K562 (cell line): ENCODE measurements at regions not wholly inside any gene's neighbourhood (a gene's known extent, or its start where the extent isn't known, plus 50 kb on each side); places are given as distances from the start of the nearest gene placed in this dataset.

Source experiments
- ATAC-seq: fragments of 200-7000 bp; cut with Tn5 transposase; 3 replicates; pipeline ENCODE4 v1.9.1; 2020; ENCODE audit warnings: moderate library complexity
- BruUV-seq: library from RNA; stranded (reverse); fragments of 400-500 nt; replicated peaks from 2 replicates; lab custom pipeline; 2021; lab: Mats Ljungman, UMichigan
- CTCF ChIA-PET: fragments of 300-600 bp; formaldehyde crosslinking; extraction: SDS; loops from one replicate; lab custom pipeline; 2021; ENCODE audit warnings: low intra/inter-chr PET ratio; lab: Yijun Ruan, JAX
- POLR2A ChIA-PET: fragments of 300-600, 350-650 bp; sonication (Branson Sonifier 250); formaldehyde crosslinking; extraction: SDS; loops from one replicate; lab custom pipeline; 2021; ENCODE audit warnings: antibody characterized with exemption, inconsistent platforms; lab: Yijun Ruan, JAX
- DNase-seq, 4 experiments: peaks; one replicate each; pipeline versions ENCODE4 v3.0.0 to v3.0.0-alpha.2; 2011 to 2018; ENCODE audit warnings: low spot score in 3 of 4, mixed read lengths in 3 of 4; ENCODE audit errors: extremely low read depth in 1 of 4
- FAIRE-seq: peaks from 2 replicates; lab custom pipeline; 2011; peaks lifted over from hg19 to GRCh38; lab: Jason Lieb, UNC
- H2AFZ ChIP-seq: 2 replicates; pipeline ENCODE4 v1.6.0; 2011; ENCODE audit warnings: low read depth, low read length, control low read depth, inconsistent platforms
- H3K27ac ChIP-seq: fragments of 200-600 bp; 3 replicates; pipeline ENCODE4 v1.8.0; 2011; ENCODE audit warnings: low read depth, mild to moderate bottlenecking, control low read depth, inconsistent platforms, low read length, moderate library complexity, mixed read lengths; ENCODE audit errors: extremely low read depth
- H3K27me3 ChIP-seq, 2 experiments: fragments of 300-600 bp in 1 of 2; 2 replicates in 1 of 2; 3 replicates in 1 of 2; pipeline versions ENCODE4 v1.6.0 to v1.8.0; 2011; ENCODE audit warnings: inconsistent platforms in 2 of 2, low read length in 2 of 2, mild to moderate bottlenecking in 1 of 2, mixed read lengths in 1 of 2, moderate library complexity in 1 of 2; ENCODE audit not compliant: control insufficient read depth in 2 of 2, insufficient read depth in 2 of 2
- H3K36me3 ChIP-seq: fragments of 300-600 bp; 3 replicates; pipeline ENCODE4 v1.8.0; 2011; ENCODE audit warnings: mild to moderate bottlenecking, low read length, inconsistent platforms; ENCODE audit not compliant: control insufficient read depth, insufficient read depth
- H3K4me1 ChIP-seq, 2 experiments: fragments of 200-600 bp in 1 of 2; replicated peaks in 1 of 2; 2 replicates in 1 of 2; 3 replicates in 1 of 2; pipeline versions ENCODE4 v1.5.1 to v1.8.0; 2011; ENCODE audit warnings: inconsistent platforms in 2 of 2, low read length in 2 of 2, mild to moderate bottlenecking in 1 of 2, mixed read lengths in 1 of 2, moderate library complexity in 1 of 2; ENCODE audit not compliant: control insufficient read depth in 2 of 2, insufficient read depth in 2 of 2
- H3K4me2 ChIP-seq: 2 replicates; pipeline ENCODE4 v1.6.1; 2011; ENCODE audit warnings: low read length, control low read depth, inconsistent platforms, mixed read lengths; ENCODE audit not compliant: insufficient read depth
- H3K4me3 ChIP-seq: fragments of 200-600 bp; sonication (generic), shearing (Covaris generic); 2 replicates; pipeline ENCODE4 v1.5.1; 2016; ENCODE audit warnings: control low read depth, inconsistent platforms
- H3K79me2 ChIP-seq: fragments of 200-600 bp; 3 replicates; pipeline ENCODE4 v1.8.0; 2011; ENCODE audit warnings: low read length, inconsistent platforms; ENCODE audit not compliant: control insufficient read depth, insufficient read depth
- H3K9ac ChIP-seq, 2 experiments: 2 replicates each; pipeline versions ENCODE4 v1.6.0 to v1.6.1; 2011; ENCODE audit warnings: low read depth in 2 of 2, low read length in 2 of 2, control low read depth in 1 of 2, inconsistent platforms in 1 of 2, mild to moderate bottlenecking in 1 of 2, mixed read lengths in 1 of 2; ENCODE audit not compliant: insufficient read depth in 1 of 2
- H3K9me1 ChIP-seq: one replicate; pipeline ENCODE4 v1.6.0; 2011; ENCODE audit warnings: inconsistent platforms, mild to moderate bottlenecking, low read length, moderate library complexity; ENCODE audit not compliant: control insufficient read depth, insufficient read depth
- H3K9me3 ChIP-seq: replicated peaks from 2 replicates; pipeline ENCODE4 v1.5.1; 2011; ENCODE audit warnings: low read depth, low read length, inconsistent platforms; ENCODE audit not compliant: control insufficient read depth, insufficient read depth
- H4K20me1 ChIP-seq: replicated peaks from 2 replicates; pipeline ENCODE4 v1.6.1; 2011; ENCODE audit warnings: low read length, inconsistent platforms, mixed read lengths; ENCODE audit not compliant: control insufficient read depth, insufficient read depth
- SAFB ChIP-seq: fragments of 200-400 bp; formaldehyde crosslinking; IDR thresholded peaks from 2 replicates; pipeline ENCODE4 v1.6.1; 2017; ENCODE audit warnings: low read depth, low read length, borderline replicate concordance
- SMAD1 ChIP-seq: fragments of 150-350 bp; IDR thresholded peaks from 2 replicates; pipeline ENCODE4 v1.6.1; 2014; ENCODE audit warnings: low read length, low read depth; ENCODE audit not compliant: partially characterized antibody
- STAT5B ChIP-seq: fragments of 250-450 bp; sonication (Bioruptor Pico); IDR thresholded peaks from 2 replicates; pipeline ENCODE4 v1.8.0; 2021; ENCODE audit warnings: mild to moderate bottlenecking, inconsistent platforms
- TBL1XR1 ChIP-seq, 2 experiments: IDR thresholded peaks; 2 replicates each; pipeline ENCODE4 v1.6.1; 2012; ENCODE audit warnings: improper control_type of control experiment in 2 of 2, low read length in 2 of 2, mild to moderate bottlenecking in 1 of 2
- ZBED1 ChIP-seq: IDR thresholded peaks from 2 replicates; pipeline ENCODE4 v1.6.1; 2014
- ZNF184 ChIP-seq: sonication (generic); formaldehyde crosslinking; IDR thresholded peaks from 2 replicates; pipeline ENCODE4 v1.5.0; 2020; ENCODE audit warnings: missing genetic modification reagents
- WGBS: fragments of 100-300 bp; shearing (Covaris generic); methylation state at CpG from one replicate; pipeline ENCODE4 v1.1.6; 2016; ENCODE audit warnings: low coverage, mixed read lengths; ENCODE audit not compliant: insufficient coverage; ENCODE audit errors: missing lambda C conversion rate; 5-methylcytosine and 5-hydroxymethylcytosine counted together
- in situ Hi-C: fragments of 300-500 bp; cut with MboI; formaldehyde crosslinking; loops from 4 replicates; pipeline ENCODE4 v1.15.0; 2018; ENCODE audit warnings: inconsistent platforms, mixed read lengths
- intact Hi-C: fragments of 100-400 bp; cut with micrococcal nuclease; formaldehyde crosslinking; loops from 2 replicates; pipeline ENCODE4 v1.14.2; 2022
- TF ChIP-seq, protein P1 (sequence below): fragments of 200-800 bp; sonication (Bioruptor generic); IDR thresholded peaks from 2 replicates; pipeline ENCODE4 v1.6.1; 2017; ENCODE audit warnings: missing genetic modification characterization, missing compliant biosample characterization
- TF ChIP-seq, protein P2 (sequence below): fragments of 450-650 bp; IDR thresholded peaks from 2 replicates; pipeline ENCODE4 v1.6.1; 2016; ENCODE audit warnings: mild to moderate bottlenecking, moderate library complexity
- TF ChIP-seq, protein P3 (sequence below), 2 experiments: fragments of 200-800 bp in 1 of 2; sonication (Bioruptor generic) in 1 of 2; sonication (generic) in 1 of 2; formaldehyde crosslinking in 1 of 2; IDR thresholded peaks in 1 of 2; conservative IDR thresholded peaks in 1 of 2; 2 replicates each; pipeline versions ENCODE4 v1.5.0 to v1.6.1; 2016 to 2020; ENCODE audit warnings: missing compliant biosample characterization in 1 of 2, missing genetic modification characterization in 1 of 2, missing genetic modification reagents in 1 of 2

DNA sequence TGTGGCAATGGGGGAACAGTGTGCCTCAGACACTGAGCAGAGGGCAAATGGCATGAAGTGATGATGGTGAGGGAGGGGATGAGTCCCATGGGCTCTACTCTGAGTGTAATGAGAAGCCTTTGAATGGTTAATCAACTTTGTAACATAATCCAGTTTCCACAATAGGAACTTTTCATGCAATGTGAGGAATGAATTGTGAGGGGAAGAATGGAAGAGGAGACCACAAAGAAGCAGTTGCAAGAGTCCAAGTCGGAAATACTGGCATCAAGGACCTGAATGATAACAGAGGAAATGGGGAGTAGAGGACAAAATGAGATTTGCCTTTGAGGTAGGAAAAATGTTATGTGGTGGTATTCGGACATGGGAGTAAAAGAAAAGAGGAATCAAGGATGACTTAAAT, 476.9 kb upstream of the PRICKLE1 start:
- Histone ChIP-seq H3K9me1 (no peaks in the 10 kb centered on the region), H3K9me3 (no peaks in the 10 kb centered on the region), H3K4me3 (no peak overlapping the region), H3K4me2 (no peak overlapping the region), H3K27me3 (no peaks in the 10 kb centered on the region), H3K9ac (no peak overlapping the region), H3K4me1 (no peaks in the 10 kb centered on the region), H2AFZ (no peak overlapping the region), H4K20me1 (no peaks in the 10 kb centered on the region), H3K79me2 (no peaks in the 10 kb centered on the region), H3K36me3 (no peaks in the 10 kb centered on the region), H3K27ac (no peak overlapping the region)
- FAIRE-seq (no peak), DNase-seq (no peak), ATAC-seq (no peak)
- 0% methylated on average over 2 of the region's 2 CpGs for WGBS
- in situ Hi-C loops (no loop called here), intact Hi-C loops (no loop called here)
- ChIA-PET CTCF (no interaction called here), POLR2A (no interaction called here)
- no TSS peak for BruUV-seq
- TF ChIP-seq, protein P1, sequence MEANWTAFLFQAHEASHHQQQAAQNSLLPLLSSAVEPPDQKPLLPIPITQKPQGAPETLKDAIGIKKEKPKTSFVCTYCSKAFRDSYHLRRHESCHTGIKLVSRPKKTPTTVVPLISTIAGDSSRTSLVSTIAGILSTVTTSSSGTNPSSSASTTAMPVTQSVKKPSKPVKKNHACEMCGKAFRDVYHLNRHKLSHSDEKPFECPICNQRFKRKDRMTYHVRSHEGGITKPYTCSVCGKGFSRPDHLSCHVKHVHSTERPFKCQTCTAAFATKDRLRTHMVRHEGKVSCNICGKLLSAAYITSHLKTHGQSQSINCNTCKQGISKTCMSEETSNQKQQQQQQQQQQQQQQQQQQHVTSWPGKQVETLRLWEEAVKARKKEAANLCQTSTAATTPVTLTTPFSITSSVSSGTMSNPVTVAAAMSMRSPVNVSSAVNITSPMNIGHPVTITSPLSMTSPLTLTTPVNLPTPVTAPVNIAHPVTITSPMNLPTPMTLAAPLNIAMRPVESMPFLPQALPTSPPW: no peak
- TF ChIP-seq, protein P2, sequence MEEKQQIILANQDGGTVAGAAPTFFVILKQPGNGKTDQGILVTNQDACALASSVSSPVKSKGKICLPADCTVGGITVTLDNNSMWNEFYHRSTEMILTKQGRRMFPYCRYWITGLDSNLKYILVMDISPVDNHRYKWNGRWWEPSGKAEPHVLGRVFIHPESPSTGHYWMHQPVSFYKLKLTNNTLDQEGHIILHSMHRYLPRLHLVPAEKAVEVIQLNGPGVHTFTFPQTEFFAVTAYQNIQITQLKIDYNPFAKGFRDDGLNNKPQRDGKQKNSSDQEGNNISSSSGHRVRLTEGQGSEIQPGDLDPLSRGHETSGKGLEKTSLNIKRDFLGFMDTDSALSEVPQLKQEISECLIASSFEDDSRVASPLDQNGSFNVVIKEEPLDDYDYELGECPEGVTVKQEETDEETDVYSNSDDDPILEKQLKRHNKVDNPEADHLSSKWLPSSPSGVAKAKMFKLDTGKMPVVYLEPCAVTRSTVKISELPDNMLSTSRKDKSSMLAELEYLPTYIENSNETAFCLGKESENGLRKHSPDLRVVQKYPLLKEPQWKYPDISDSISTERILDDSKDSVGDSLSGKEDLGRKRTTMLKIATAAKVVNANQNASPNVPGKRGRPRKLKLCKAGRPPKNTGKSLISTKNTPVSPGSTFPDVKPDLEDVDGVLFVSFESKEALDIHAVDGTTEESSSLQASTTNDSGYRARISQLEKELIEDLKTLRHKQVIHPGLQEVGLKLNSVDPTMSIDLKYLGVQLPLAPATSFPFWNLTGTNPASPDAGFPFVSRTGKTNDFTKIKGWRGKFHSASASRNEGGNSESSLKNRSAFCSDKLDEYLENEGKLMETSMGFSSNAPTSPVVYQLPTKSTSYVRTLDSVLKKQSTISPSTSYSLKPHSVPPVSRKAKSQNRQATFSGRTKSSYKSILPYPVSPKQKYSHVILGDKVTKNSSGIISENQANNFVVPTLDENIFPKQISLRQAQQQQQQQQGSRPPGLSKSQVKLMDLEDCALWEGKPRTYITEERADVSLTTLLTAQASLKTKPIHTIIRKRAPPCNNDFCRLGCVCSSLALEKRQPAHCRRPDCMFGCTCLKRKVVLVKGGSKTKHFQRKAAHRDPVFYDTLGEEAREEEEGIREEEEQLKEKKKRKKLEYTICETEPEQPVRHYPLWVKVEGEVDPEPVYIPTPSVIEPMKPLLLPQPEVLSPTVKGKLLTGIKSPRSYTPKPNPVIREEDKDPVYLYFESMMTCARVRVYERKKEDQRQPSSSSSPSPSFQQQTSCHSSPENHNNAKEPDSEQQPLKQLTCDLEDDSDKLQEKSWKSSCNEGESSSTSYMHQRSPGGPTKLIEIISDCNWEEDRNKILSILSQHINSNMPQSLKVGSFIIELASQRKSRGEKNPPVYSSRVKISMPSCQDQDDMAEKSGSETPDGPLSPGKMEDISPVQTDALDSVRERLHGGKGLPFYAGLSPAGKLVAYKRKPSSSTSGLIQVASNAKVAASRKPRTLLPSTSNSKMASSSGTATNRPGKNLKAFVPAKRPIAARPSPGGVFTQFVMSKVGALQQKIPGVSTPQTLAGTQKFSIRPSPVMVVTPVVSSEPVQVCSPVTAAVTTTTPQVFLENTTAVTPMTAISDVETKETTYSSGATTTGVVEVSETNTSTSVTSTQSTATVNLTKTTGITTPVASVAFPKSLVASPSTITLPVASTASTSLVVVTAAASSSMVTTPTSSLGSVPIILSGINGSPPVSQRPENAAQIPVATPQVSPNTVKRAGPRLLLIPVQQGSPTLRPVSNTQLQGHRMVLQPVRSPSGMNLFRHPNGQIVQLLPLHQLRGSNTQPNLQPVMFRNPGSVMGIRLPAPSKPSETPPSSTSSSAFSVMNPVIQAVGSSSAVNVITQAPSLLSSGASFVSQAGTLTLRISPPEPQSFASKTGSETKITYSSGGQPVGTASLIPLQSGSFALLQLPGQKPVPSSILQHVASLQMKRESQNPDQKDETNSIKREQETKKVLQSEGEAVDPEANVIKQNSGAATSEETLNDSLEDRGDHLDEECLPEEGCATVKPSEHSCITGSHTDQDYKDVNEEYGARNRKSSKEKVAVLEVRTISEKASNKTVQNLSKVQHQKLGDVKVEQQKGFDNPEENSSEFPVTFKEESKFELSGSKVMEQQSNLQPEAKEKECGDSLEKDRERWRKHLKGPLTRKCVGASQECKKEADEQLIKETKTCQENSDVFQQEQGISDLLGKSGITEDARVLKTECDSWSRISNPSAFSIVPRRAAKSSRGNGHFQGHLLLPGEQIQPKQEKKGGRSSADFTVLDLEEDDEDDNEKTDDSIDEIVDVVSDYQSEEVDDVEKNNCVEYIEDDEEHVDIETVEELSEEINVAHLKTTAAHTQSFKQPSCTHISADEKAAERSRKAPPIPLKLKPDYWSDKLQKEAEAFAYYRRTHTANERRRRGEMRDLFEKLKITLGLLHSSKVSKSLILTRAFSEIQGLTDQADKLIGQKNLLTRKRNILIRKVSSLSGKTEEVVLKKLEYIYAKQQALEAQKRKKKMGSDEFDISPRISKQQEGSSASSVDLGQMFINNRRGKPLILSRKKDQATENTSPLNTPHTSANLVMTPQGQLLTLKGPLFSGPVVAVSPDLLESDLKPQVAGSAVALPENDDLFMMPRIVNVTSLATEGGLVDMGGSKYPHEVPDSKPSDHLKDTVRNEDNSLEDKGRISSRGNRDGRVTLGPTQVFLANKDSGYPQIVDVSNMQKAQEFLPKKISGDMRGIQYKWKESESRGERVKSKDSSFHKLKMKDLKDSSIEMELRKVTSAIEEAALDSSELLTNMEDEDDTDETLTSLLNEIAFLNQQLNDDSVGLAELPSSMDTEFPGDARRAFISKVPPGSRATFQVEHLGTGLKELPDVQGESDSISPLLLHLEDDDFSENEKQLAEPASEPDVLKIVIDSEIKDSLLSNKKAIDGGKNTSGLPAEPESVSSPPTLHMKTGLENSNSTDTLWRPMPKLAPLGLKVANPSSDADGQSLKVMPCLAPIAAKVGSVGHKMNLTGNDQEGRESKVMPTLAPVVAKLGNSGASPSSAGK: no peak
- TF ChIP-seq STAT5B (CRISPR knock-in tag) (no peak), TBL1XR1 (IDR thresholded peaks at IDR 0.05; ENCODE audit: low read length in 2 of 2) (no peak), ZNF184 (no peak), SAFB (no peak), SMAD1 (no peak), ZBED1 (no peak)
- TF ChIP-seq, protein P3, sequence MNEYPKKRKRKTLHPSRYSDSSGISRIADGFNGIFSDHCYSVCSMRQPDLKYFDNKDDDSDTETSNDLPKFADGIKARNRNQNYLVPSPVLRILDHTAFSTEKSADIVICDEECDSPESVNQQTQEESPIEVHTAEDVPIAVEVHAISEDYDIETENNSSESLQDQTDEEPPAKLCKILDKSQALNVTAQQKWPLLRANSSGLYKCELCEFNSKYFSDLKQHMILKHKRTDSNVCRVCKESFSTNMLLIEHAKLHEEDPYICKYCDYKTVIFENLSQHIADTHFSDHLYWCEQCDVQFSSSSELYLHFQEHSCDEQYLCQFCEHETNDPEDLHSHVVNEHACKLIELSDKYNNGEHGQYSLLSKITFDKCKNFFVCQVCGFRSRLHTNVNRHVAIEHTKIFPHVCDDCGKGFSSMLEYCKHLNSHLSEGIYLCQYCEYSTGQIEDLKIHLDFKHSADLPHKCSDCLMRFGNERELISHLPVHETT (CRISPR knock-in tag; conservative IDR thresholded peaks at IDR 0.05 in 1 of 2, IDR thresholded peaks at IDR 0.05 in 1 of 2): no peak
